Inferior parietal cortex (tissue), 1 donor: ENCODE measurements at regions not wholly inside any gene's neighbourhood (a gene's known extent, or its start where the extent isn't known, plus 50 kb on each side); places are given as distances from the start of the nearest gene placed in this dataset.
A peak's percentile ranks its signal among the peaks of the same experiment; 100 is the strongest.

ENCODE experiments used
- DNase-seq: peaks from one replicate; pipeline ENCODE4 v3.0.0-alpha.2; 2016; ENCODE audit errors: extremely low spot score

- no peak for DNase-seq
Measured at GRCh38 chr3:110804856-110805255, 266.8 kb upstream of the NECTIN3 start.

GRCh38 chr3:110806924-110807323 is 264.7 kb upstream of the NECTIN3 start:
- DNase-seq: no peak

- DNase-seq: no peak
Measured at GRCh38 chr3:110808630-110809029, 263.0 kb upstream of the NECTIN3 start.

- DNase-seq: no peak
Measured at GRCh38 chr3:110810356-110810755, 261.3 kb upstream of the NECTIN3 start.

GRCh38 chr3:110811050-110811449 is 260.6 kb upstream of the NECTIN3 start:
- DNase-seq: no peak

- DNase-seq: no peak
Measured at GRCh38 chr3:110813541-110813940, 258.1 kb upstream of the NECTIN3 start.

GRCh38 chr3:110814170-110815007 is 257.2 kb upstream of the NECTIN3 start:
- no peak for DNase-seq

- no peak for DNase-seq
Measured at GRCh38 chr3:110815008-110815583, 256.5 kb upstream of the NECTIN3 start.

GRCh38 chr3:110816008-110816407 is 255.6 kb upstream of the NECTIN3 start:
- DNase-seq: no peak

- DNase-seq: no peak
Measured at GRCh38 chr3:110821586-110821985, 250.0 kb upstream of the NECTIN3 start.

- DNase-seq: peak; percentile 19
Measured at GRCh38 chr3:110822971-110823370, 248.6 kb upstream of the NECTIN3 start.

GRCh38 chr3:110846971-110847370 is 224.6 kb upstream of the NECTIN3 start:
- DNase-seq: no peak

- no peak for DNase-seq
Measured at GRCh38 chr3:110849064-110849463, 222.6 kb upstream of the NECTIN3 start.

GRCh38 chr3:110851736-110852135 is 219.9 kb upstream of the NECTIN3 start:
- DNase-seq: no peak

- no peak for DNase-seq
Measured at GRCh38 chr3:110855207-110855606, 216.4 kb upstream of the NECTIN3 start.

GRCh38 chr3:110856916-110857315 is 214.7 kb upstream of the NECTIN3 start:
- no peak for DNase-seq

GRCh38 chr3:110858549-110858948 is 213.1 kb upstream of the NECTIN3 start:
- no peak for DNase-seq

GRCh38 chr3:110859336-110859735 is 212.3 kb upstream of the NECTIN3 start:
- DNase-seq: no peak

- DNase-seq: no peak
Measured at GRCh38 chr3:110859993-110860392, 211.6 kb upstream of the NECTIN3 start.

- DNase-seq: no peak
Measured at GRCh38 chr3:110865934-110866333, 205.7 kb upstream of the NECTIN3 start.

GRCh38 chr3:110868106-110868505 is 203.5 kb upstream of the NECTIN3 start:
- DNase-seq: no peak

- no peak for DNase-seq
Measured at GRCh38 chr3:110869736-110870135, 201.9 kb upstream of the NECTIN3 start.

- no peak for DNase-seq
Measured at GRCh38 chr3:110871869-110872268, 199.7 kb upstream of the NECTIN3 start.
